GM12892 (cell line): ENCODE measurements at regions not wholly inside any gene's neighbourhood (a gene's known extent, or its start where the extent isn't known, plus 50 kb on each side); places are given as distances from the start of the nearest gene placed in this dataset.
"Not testable (repeated sequence)": the region's sequence is repeated elsewhere in the genome, so short reads cannot be mapped to it uniquely, and the experiment has no call there.

Source experiments
- POLR2A ChIP-seq: IDR thresholded peaks from 2 replicates; pipeline ENCODE4 v1.6.1; 2011; ENCODE audit warnings: low read depth, low read length, control low read depth
- POLR2AphosphoS5 ChIP-seq: IDR thresholded peaks from 2 replicates; pipeline ENCODE4 v1.6.1; 2011; ENCODE audit warnings: low read depth, low read length, control low read depth

GRCh38 chr15:22527016-22527415 is 68.3 kb downstream of the GOLGA6L22 start:
- TF ChIP-seq POLR2A, POLR2AphosphoS5: not testable (repeated sequence)
